NCI-H2107 (cell line): ENCODE measurements at regions not wholly inside any gene's neighbourhood (a gene's known extent, or its start where the extent isn't known, plus 50 kb on each side); places are given as distances from the start of the nearest gene placed in this dataset.

Experiments used
- DNase-seq: peaks from one replicate; lab custom pipeline; 2025; lab: John Stamatoyannopoulos, UW

DNA sequence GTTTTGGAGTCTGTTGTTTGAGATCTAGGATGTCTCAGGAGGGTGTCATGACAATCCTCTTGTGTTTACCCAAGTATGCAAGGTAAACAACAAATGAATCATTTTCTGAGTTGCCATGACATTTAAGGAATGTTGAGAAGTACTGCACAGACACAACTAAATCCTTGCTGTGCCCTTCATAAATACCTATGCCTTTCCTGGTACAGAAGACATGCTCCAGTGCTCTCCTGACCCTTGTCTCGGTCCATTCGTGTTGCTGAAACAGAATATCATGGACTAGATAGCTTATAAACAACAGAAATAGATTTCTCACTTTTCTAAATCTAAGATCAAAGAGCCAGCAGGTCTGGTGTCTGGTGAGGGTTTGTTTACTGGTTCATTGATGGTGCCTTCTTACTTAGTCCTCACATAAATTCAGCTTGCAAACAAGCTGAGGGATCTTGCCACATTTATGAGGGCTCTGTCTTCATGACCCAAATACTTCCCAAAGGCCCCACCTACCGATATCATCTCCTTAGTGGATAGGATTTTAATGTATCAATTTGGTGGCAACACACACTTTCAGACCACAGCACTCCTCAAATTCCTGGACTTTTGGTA, 341.8 kb upstream of the SEMA3A start:
- no peak for DNase-seq

GRCh38 chr7:84535580-84536270, 341.1 kb upstream of the SEMA3A start:
- DNase-seq = no peak

- DNase-seq = no peak
Measured at GRCh38 chr7:84533182-84533581, 338.6 kb upstream of the SEMA3A start.

GRCh38 chr7:84532196-84532595, 337.6 kb upstream of the SEMA3A start:
- DNase-seq = no peak

DNA sequence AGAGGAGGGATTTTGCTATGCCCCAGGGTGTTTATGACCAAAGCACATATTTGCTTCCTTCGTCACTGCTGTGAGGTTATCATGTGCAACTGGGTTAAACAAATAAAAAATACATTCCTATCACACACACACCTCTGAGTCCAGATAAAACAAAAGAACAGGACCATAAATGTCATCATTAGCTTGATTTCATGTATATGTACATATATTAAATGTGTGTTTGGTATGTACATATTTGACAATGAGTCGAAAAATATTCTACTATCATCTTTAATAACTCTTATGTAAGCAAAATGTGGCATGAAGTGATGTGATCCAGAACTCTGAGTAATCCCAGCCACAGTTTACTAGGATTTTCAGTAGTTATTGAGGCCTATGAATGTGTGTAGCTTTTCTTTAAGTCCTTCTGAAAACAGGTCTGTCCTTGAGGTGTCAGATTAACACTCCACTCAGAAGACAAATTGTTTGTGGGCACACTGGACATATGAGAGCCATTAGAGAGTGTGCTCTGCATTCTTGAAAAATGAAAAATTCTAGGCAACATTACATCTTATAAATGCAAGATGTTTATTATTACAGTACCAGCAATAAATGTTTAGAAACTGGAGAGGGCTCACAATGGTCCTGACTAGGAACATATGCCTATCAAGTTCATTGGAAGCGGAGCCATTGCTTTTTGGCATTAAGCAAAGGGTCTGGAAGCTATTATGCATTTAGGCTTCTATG, 335.1 kb upstream of the SEMA3A start:
- DNase-seq = no peak

DNA sequence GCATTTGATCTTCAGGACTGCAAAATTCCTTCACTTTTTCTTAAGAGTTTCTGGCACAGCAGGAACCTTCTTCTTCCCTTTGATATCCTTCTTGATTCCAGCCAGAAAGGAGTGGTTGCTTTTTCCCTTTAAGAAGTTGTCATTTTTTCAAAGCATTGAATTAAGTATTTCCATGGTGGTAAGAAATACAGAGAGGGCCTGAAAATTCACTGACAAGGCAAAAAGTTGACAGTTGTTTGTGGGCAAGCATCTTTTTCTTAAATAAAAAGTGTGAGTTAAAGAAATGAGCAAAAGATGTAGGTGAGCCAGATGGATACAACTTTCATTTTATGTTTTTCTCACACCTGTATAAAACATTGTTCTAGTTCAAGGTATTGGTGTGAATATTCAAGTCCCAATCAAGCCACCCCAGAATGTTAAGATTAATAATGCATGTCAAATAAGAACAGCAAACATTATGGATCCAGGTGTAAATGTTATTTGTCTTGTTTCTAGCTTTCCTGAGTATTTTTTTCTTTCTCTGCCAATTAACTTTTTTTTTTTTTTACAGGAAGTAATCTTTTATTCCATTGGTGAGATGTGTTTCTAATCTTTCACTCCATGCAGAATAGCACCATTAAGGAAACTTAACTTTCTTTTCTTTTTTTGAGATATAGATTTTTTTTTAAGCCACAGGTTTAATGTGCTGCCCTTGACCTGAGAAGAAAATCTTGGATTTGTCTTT, 334.3 kb upstream of the SEMA3A start:
- DNase-seq = no peak

DNA sequence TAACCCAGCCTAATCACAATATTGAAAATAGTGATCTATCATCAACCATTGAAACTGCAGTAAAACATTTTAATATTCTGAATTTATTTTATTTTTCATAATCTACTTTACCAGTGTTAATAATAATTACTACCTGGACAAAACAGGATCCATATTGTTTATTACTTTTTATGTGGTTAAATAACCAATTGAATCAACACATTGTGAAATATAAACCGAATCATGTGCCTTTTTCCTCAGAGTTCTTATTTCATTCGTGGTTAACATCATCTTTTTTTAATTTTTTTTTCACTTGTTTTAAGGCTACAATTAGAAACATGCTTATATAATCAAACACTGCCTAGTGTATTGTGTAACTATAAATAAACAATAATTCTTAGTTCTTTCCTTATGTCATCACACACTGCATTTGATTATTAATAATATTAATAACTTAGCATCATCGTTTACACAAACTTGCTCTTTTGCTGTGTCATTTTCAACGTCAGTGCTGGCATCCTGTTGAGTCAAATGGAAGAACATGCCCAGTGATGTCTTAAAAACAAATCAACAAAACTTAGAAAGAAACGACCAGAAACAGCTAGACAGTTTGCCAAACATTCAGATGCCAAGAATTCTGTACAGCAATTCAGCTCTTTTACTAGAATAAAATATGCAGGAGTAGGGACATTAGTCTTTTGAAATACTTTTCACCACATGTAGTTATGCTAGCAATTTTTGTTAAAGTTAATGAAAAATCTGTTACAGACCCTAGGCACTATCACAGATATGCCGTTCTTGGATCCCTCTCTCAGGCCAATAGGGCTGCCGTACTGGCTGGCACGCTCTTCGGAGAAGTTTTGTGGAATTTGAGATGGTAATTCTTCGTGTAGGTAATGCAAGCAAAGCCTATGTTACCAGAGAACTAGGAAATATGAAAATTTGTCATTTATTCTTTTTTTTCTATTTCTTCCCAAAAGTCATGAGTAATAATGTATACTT, 330.4 kb upstream of the SEMA3A start:
- no peak for DNase-seq

- DNase-seq = no peak
Measured at GRCh38 chr7:84513061-84513460, 318.5 kb upstream of the SEMA3A start.

DNA sequence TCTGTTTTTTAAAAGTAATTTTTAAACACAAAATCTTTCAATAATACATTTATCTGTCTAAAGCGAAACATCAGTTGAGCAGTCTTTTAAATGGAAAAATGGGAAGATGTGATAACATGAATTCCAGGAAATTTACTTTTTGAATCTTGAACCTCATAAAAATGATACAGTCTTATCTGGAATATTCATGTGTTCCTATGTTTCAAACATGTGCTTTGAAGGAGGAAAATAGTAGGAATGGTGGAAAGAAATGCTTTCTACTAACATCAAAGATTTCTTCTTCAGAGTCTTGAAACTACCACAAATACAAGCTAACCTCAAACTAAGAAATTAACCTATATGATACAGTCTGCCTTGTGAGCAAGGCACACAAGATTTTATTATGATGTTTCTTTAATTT, 317.5 kb upstream of the SEMA3A start:
- DNase-seq = no peak

GRCh38 chr7:84510505-84510904, 315.9 kb upstream of the SEMA3A start:
- no peak for DNase-seq

GRCh38 chr7:84509522-84509921, 314.9 kb upstream of the SEMA3A start:
- no peak for DNase-seq

DNA sequence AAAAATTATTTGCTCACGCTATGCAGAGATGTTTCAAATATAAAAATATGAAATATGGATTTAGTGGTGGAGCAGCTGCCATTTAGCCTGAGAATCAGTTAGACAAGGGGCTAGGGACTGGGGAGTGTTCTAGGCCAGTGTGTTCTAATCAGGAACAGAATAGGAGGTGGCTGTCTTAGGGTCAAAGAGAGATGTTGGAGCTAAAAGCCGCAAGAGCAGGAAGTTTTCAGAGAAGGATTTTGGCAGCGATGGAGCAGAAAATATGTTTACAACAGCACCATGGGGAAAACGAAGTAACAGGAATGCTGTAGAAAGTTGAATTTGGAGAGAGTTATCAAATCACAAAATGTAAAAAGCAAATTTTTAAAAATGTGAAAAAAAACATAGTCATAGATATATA, 314.0 kb upstream of the SEMA3A start:
- DNase-seq = no peak

DNA sequence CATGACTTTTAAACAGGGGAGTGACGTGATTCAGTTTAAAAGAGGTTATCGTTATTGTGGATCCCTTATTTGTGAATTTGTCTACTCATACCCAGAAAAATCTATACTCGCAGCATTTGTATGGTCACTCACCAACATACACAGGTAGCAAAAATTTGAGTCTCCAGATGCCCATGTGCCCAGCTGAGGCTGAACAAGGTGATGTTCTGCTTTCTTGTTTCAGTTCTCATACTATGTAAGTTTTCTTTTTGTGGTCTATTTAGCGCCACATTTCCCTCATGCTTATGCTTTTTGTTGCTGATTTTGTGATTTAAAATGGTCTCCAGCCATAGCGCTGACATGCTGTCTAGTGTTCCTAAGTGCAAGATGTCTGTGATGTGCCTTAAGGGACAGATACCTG, 312.9 kb upstream of the SEMA3A start:
- DNase-seq = no peak

DNA sequence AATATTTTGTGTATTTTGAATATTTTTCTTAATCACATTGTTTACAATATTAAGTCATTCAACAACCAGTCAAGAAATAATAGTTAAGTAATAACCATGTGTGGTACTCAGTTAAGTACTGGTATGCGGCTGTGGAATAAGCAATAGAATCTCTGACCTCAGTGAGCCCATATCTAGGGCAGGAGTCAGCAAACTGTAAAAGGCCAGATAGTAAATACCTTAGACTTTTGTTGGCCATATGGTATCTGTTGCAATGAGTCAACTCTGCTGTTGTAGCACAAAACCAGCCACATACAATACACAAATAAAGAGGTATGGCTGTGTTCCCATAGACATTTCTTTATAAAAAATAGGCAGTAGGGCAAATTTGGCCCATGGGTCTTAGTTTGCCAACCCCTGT, 311.6 kb upstream of the SEMA3A start:
- no peak for DNase-seq

DNA sequence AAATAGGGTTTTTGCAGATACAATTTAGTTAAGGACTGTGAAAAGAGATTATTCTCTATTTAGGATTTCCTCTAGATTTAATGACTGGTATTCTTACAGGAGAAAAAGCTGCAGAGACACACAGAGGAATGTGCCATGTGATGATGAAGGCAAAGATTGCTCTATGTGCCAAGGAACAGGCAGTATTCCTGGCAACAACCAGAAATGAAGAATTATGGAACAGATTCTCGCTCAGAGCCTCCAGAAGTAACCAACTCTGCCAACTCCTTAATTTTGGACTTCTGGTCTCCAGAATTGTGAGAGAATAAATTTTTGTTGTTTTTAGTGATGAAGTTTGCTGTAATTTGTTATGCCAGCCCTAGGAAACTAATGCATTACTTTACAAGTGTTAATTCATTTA, 307.6 kb upstream of the SEMA3A start:
- no peak for DNase-seq

- DNase-seq = no peak
Measured at GRCh38 chr7:84497873-84498272, 303.3 kb upstream of the SEMA3A start.

- no peak for DNase-seq
Measured at GRCh38 chr7:84495128-84495527, 300.5 kb upstream of the SEMA3A start.

- peak; percentile 23 for DNase-seq
Measured at GRCh38 chr7:84492098-84493034, 297.8 kb upstream of the SEMA3A start.

DNA sequence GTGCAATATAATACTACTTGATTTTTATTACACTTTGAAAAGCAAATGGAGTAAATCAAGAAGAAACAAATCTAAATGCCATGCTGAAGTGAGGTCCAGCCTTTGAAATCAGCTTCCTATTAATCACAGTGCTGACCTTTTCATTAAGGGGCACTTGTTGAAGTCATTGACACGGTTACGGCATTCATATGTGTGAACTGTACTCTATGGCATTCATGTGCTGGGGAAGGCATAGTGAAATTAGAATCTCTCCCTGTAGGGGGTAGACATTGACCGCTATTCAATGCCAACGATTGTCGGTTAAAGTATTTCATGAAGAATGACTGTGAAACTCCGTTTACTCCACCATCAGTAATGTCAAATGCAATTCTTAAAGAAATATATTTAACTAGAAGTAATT, 296.1 kb upstream of the SEMA3A start:
- DNase-seq = no peak

- no peak for DNase-seq
Measured at GRCh38 chr7:84484502-84485079, 290.0 kb upstream of the SEMA3A start.
